NB4 (cell line): ENCODE measurements at regions not wholly inside any gene's neighbourhood (a gene's known extent, or its start where the extent isn't known, plus 50 kb on each side); places are given as distances from the start of the nearest gene placed in this dataset.

Experiments used
- DNase-seq: peaks from one replicate; pipeline ENCODE4 v3.0.0; 2010; ENCODE audit warnings: low read depth
- H3K4me3 ChIP-seq: one replicate; pipeline ENCODE4 v1.5.1; 2011; ENCODE audit warnings: mild to moderate bottlenecking, low read depth, low read length, moderate library complexity
- CTCF ChIP-seq: IDR thresholded peaks from one replicate; pipeline ENCODE4 v1.5.1; 2012; ENCODE audit warnings: low read depth, low read length
- MAX ChIP-seq: IDR thresholded peaks from 2 replicates; pipeline ENCODE4 v1.6.1; 2011; ENCODE audit warnings: low read depth, low read length
- MYC ChIP-seq: IDR thresholded peaks from 2 replicates; pipeline ENCODE4 v1.6.1; 2011; ENCODE audit warnings: low read depth, low read length
- POLR2A ChIP-seq: IDR thresholded peaks from 2 replicates; pipeline ENCODE4 v1.6.1; 2011; ENCODE audit warnings: mild to moderate bottlenecking; ENCODE audit not compliant: insufficient read length; ENCODE audit errors: extremely low read depth

- TF ChIP-seq CTCF: no peak
- TF ChIP-seq MAX: no peak
- no peak for TF ChIP-seq MYC
- no peak for TF ChIP-seq POLR2A
- no peak overlapping the region for H3K4me3 ChIP-seq
- DNase-seq: no peak
Measured at GRCh38 chr9:79135681-79136415, 435.9 kb upstream of the TLE4 start.

GRCh38 chr9:79140751-79141150, 431.0 kb upstream of the TLE4 start:
- no peak for DNase-seq
- no peak for TF ChIP-seq POLR2A
- TF ChIP-seq CTCF: no peak
- no peak for TF ChIP-seq MAX
- no peak for TF ChIP-seq MYC
- no peak overlapping the region for H3K4me3 ChIP-seq

GRCh38 chr9:79143211-79143610, 428.6 kb upstream of the TLE4 start:
- H3K4me3 ChIP-seq: no peak overlapping the region
- DNase-seq: no peak
- TF ChIP-seq MAX (no peak), CTCF (no peak)

GRCh38 chr9:79145442-79145841, 426.3 kb upstream of the TLE4 start:
- DNase-seq: no peak
- H3K4me3 ChIP-seq: no peak overlapping the region
- TF ChIP-seq MAX (no peak), POLR2A (no peak), CTCF (no peak), MYC (no peak)

GRCh38 chr9:79149585-79149984, 422.2 kb upstream of the TLE4 start:
- no peak for TF ChIP-seq MAX
- TF ChIP-seq MYC: no peak
- no peak for TF ChIP-seq CTCF
- TF ChIP-seq POLR2A: no peak
- DNase-seq: no peak
- H3K4me3 ChIP-seq: no peak overlapping the region

- no peak overlapping the region for H3K4me3 ChIP-seq
- no peak for DNase-seq
- TF ChIP-seq POLR2A (no peak), MAX (no peak), CTCF (no peak), MYC (no peak)
Measured at GRCh38 chr9:79151791-79152190, 420.0 kb upstream of the TLE4 start.
